ENCODE measurements at regions not wholly inside any gene's neighbourhood (a gene's known extent, or its start where the extent isn't known, plus 50 kb on each side); places are given as distances from the start of the nearest gene placed in this dataset.

DNA sequence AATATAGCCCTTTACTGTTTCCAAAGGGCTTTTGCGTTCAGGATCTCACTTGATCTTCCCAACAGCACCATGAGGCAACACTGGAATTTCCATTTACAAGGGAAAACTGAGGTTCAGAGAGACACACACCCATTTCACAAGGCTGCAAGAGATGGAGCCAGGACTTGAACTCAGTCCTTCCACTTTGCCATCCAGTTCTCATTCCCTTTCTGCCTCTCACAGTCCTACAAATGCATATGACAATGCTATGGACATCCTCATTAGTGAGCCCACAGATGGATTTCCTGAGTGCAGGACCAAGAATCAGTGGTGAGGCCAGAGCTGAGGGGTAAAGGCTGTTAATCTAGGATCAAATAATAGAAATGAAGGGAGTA is 136.1 kb upstream of the MYCN start:
- no peak for TF ChIP-seq POLR2A (IDR thresholded peaks at IDR 0.05)
- TF ChIP-seq, protein P1, sequence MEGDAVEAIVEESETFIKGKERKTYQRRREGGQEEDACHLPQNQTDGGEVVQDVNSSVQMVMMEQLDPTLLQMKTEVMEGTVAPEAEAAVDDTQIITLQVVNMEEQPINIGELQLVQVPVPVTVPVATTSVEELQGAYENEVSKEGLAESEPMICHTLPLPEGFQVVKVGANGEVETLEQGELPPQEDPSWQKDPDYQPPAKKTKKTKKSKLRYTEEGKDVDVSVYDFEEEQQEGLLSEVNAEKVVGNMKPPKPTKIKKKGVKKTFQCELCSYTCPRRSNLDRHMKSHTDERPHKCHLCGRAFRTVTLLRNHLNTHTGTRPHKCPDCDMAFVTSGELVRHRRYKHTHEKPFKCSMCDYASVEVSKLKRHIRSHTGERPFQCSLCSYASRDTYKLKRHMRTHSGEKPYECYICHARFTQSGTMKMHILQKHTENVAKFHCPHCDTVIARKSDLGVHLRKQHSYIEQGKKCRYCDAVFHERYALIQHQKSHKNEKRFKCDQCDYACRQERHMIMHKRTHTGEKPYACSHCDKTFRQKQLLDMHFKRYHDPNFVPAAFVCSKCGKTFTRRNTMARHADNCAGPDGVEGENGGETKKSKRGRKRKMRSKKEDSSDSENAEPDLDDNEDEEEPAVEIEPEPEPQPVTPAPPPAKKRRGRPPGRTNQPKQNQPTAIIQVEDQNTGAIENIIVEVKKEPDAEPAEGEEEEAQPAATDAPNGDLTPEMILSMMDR (IDR thresholded peaks at IDR 0.05): no peak

Measured in thyroid gland (tissue), 4 donors.